ENCODE measurements at regions not wholly inside any gene's neighbourhood (a gene's known extent, or its start where the extent isn't known, plus 50 kb on each side); places are given as distances from the start of the nearest gene placed in this dataset.

- no peaks in the 10 kb centered on the region for H3K79me2 ChIP-seq (ENCODE audit: control insufficient read depth, insufficient read depth, low read length)
- Mint-ChIP-seq H3K4me1 (no peaks in the 10 kb centered on the region), H3K4me3 (no peak overlapping the region), H3K27me3 (no peaks in the 10 kb centered on the region), H3K27ac (no peak overlapping the region), H3K9me3 (ENCODE audit: insufficient read depth) (no peaks in the 10 kb centered on the region)
- H3K4me1 ChIP-seq (ENCODE audit: control insufficient read depth in 2 of 2, insufficient read depth in 2 of 2, low read length in 2 of 2) = no peaks in the 10 kb centered on the region
- intact Hi-C loops (cut with micrococcal nuclease) = no loop called here
- no peak overlapping the region for H3K4me2 ChIP-seq (replicated peaks; ENCODE audit: low read depth, low read length, poor library complexity, severe bottlenecking)
- no peak overlapping the region for H3K4me3 ChIP-seq (ENCODE audit: control extremely low read depth in 1 of 5, extremely low read depth in 1 of 5, insufficient read depth in 1 of 5, low read depth in 2 of 5, low read length in 4 of 5)
- H3K9me3 ChIP-seq (ENCODE audit: control extremely low read depth in 1 of 3, control insufficient read depth in 2 of 3, insufficient read depth in 1 of 3, low read length in 2 of 3) = no peaks in the 10 kb centered on the region
- H3K9ac ChIP-seq (ENCODE audit: low read length) = no peak overlapping the region
- DNase-seq = no peak
- no peaks in the 10 kb centered on the region for H4K20me1 ChIP-seq (ENCODE audit: control insufficient read depth, insufficient read depth, low read length, poor library complexity, severe bottlenecking)
- CTCF ChIA-PET = no interaction called here
- WGBS (ENCODE audit: insufficient coverage) = 100% methylated on average over 2 of the region's 3 CpGs
- no peak overlapping the region for H3K27ac ChIP-seq (ENCODE audit: low read length in 2 of 2)
- TF ChIP-seq CTCF (IDR thresholded peaks at IDR 0.05) (no peak), EZH2 (IDR thresholded peaks at IDR 0.05; ENCODE audit: borderline replicate concordance, insufficient read depth, low read depth, low read length, poor library complexity, severe bottlenecking) (no peak)
- no peaks in the 10 kb centered on the region for H3K27me3 ChIP-seq (replicated peaks in 1 of 4; ENCODE audit: control extremely low read depth in 1 of 4, control insufficient read depth in 3 of 4, insufficient read depth in 4 of 4, low read length in 3 of 4)
- H3K36me3 ChIP-seq (replicated peaks in 1 of 2; ENCODE audit: control extremely low read depth in 1 of 2, control insufficient read depth in 1 of 2, extremely low read depth in 1 of 2, insufficient read depth in 2 of 2, low read length in 1 of 2) = no peaks in the 10 kb centered on the region
- ATAC-seq (ENCODE audit: low read depth) = no peak
- POLR2A ChIA-PET = no interaction called here
- no peak overlapping the region for H2AFZ ChIP-seq (ENCODE audit: insufficient read depth, low read depth, low read length, poor library complexity, severe bottlenecking)
These were observed 217.5 kb upstream of the RIOK2 start for GRCh38 chr5:97400537-97400936.

GRCh38 chr5:97405941-97406340, 222.9 kb upstream of the RIOK2 start:
- TF ChIP-seq CTCF (IDR thresholded peaks at IDR 0.05) (no peak), EZH2 (IDR thresholded peaks at IDR 0.05; ENCODE audit: borderline replicate concordance, insufficient read depth, low read depth, low read length, poor library complexity, severe bottlenecking) (no peak)
- CTCF ChIA-PET = no interaction called here
- no peaks in the 10 kb centered on the region for H3K36me3 ChIP-seq (replicated peaks in 1 of 2; ENCODE audit: control extremely low read depth in 1 of 2, control insufficient read depth in 1 of 2, extremely low read depth in 1 of 2, insufficient read depth in 2 of 2, low read length in 1 of 2)
- ATAC-seq (ENCODE audit: low read depth) = no peak
- intact Hi-C loops (cut with micrococcal nuclease) = no loop called here
- H3K79me2 ChIP-seq (ENCODE audit: control insufficient read depth, insufficient read depth, low read length) = no peaks in the 10 kb centered on the region
- no peaks in the 10 kb centered on the region for H3K27me3 ChIP-seq (replicated peaks in 1 of 4; ENCODE audit: control extremely low read depth in 1 of 4, control insufficient read depth in 3 of 4, insufficient read depth in 4 of 4, low read length in 3 of 4)
- WGBS (ENCODE audit: insufficient coverage) = 91% methylated on average over 8 of the region's 9 CpGs
- no peaks in the 10 kb centered on the region for H3K4me1 ChIP-seq (ENCODE audit: control insufficient read depth in 2 of 2, insufficient read depth in 2 of 2, low read length in 2 of 2)
- no peak overlapping the region for H3K9ac ChIP-seq (ENCODE audit: low read length)
- no peak for DNase-seq
- H3K4me3 ChIP-seq (ENCODE audit: control extremely low read depth in 1 of 5, extremely low read depth in 1 of 5, insufficient read depth in 1 of 5, low read depth in 2 of 5, low read length in 4 of 5) = no peak overlapping the region
- no peaks in the 10 kb centered on the region for H3K4me1 Mint-ChIP-seq
- no peaks in the 10 kb centered on the region for H4K20me1 ChIP-seq (ENCODE audit: control insufficient read depth, insufficient read depth, low read length, poor library complexity, severe bottlenecking)
- POLR2A ChIA-PET = no interaction called here
- H3K27me3 Mint-ChIP-seq = no peaks in the 10 kb centered on the region
- peaks cover 0 to 22% (median 0%) of the 10 kb centered on the region in 3 donors for H3K9me3 ChIP-seq (ENCODE audit: control extremely low read depth in 1 of 3, control insufficient read depth in 2 of 3, insufficient read depth in 1 of 3, low read length in 2 of 3)
- no peak overlapping the region for H3K27ac ChIP-seq (ENCODE audit: low read length in 2 of 2)
- no peak overlapping the region for H2AFZ ChIP-seq (ENCODE audit: insufficient read depth, low read depth, low read length, poor library complexity, severe bottlenecking)
- no peak overlapping the region for H3K27ac Mint-ChIP-seq
- no peaks in the 10 kb centered on the region for H3K9me3 Mint-ChIP-seq (ENCODE audit: insufficient read depth)
- H3K4me2 ChIP-seq (replicated peaks; ENCODE audit: low read depth, low read length, poor library complexity, severe bottlenecking) = no peak overlapping the region
- no peak overlapping the region for H3K4me3 Mint-ChIP-seq
